MG63 (cell line): ENCODE measurements at regions not wholly inside any gene's neighbourhood (a gene's known extent, or its start where the extent isn't known, plus 50 kb on each side); places are given as distances from the start of the nearest gene placed in this dataset.

Experiments
- DNase-seq: peaks from one replicate; pipeline ENCODE4 v3.0.0-alpha.2; 2020
- H3K27me3 ChIP-seq: fragments of 250-450 bp; sonication (Bioruptor Pico); 2 replicates; pipeline ENCODE4 v1.5.1; 2020; ENCODE audit warnings: mild to moderate bottlenecking, moderate library complexity
- H3K36me3 ChIP-seq: fragments of 250-450 bp; sonication (Bioruptor Pico); 2 replicates; pipeline ENCODE4 v1.5.1; 2020; ENCODE audit warnings: mild to moderate bottlenecking, moderate library complexity
- H3K4me3 ChIP-seq: fragments of 250-450 bp; sonication (Bioruptor Pico); 2 replicates; pipeline ENCODE4 v1.5.1; 2020; ENCODE audit warnings: mild to moderate bottlenecking, moderate library complexity
- H3K9me3 ChIP-seq: fragments of 250-450 bp; sonication (Bioruptor Pico); 2 replicates; pipeline ENCODE4 v1.5.1; 2020; ENCODE audit warnings: mild to moderate bottlenecking, moderate library complexity

- Histone ChIP-seq H3K27me3 (no peaks in the 10 kb centered on the region), H3K36me3 (no peaks in the 10 kb centered on the region), H3K4me3 (no peak overlapping the region), H3K9me3 (no peaks in the 10 kb centered on the region)
- DNase-seq = no peak
Observed at GRCh38 chr22:47292546-47293320, 530.3 kb downstream of the TBC1D22A start.

DNA sequence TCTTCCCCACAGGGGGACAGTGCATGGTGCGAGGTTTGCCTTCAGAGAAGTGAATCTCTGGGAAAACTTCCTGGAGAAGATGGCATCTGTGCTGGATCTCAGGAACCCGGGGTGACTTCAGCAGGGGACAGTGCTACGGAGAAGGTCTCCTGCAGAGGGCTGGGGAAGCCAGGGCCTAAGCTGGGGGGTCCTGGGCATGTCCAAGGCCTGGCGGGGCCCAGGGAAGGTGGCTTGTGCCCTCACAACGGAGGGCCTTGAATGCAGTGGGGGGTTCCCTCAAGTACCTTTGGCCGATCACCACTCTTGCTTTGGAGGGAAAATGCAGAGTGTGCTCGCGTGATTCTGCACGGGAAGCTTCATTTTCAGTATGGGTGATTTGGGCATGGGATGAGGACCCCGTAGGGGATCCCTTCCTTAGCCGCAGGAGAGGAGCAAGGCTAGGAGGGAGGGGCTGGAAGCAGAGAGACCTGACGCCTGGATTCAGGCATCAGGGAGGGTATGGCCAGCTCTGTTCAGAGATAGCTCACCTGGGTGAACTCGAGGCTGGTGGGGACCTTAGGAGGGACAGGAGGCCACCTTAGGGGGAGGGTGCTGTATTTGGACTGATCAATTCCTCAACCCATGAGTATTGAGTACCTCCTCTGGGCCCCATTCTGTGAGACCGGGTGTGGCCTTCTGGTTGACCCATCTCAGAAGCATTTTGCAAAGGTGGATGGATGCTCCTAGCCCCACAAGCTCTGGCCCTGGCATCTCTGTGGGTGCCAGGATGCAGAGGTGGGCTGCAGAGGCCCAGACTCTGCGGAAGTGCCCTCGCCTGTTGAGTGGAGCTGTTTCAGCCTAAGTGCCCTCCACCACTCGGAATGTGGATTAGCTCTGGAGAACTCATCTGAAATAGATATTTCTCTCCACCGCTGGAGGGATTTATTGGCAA, 529.4 kb downstream of the TBC1D22A start:
- no peak for DNase-seq
- H3K4me3 ChIP-seq = no peak overlapping the region
- H3K27me3 ChIP-seq = no peaks in the 10 kb centered on the region
- H3K9me3 ChIP-seq = no peaks in the 10 kb centered on the region
- no peaks in the 10 kb centered on the region for H3K36me3 ChIP-seq

- no peak for DNase-seq
- no peaks in the 10 kb centered on the region for H3K27me3 ChIP-seq
- no peak overlapping the region for H3K4me3 ChIP-seq
- no peaks in the 10 kb centered on the region for H3K9me3 ChIP-seq
- no peaks in the 10 kb centered on the region for H3K36me3 ChIP-seq
Observed at GRCh38 chr22:47290706-47291430, 528.4 kb downstream of the TBC1D22A start.

DNA sequence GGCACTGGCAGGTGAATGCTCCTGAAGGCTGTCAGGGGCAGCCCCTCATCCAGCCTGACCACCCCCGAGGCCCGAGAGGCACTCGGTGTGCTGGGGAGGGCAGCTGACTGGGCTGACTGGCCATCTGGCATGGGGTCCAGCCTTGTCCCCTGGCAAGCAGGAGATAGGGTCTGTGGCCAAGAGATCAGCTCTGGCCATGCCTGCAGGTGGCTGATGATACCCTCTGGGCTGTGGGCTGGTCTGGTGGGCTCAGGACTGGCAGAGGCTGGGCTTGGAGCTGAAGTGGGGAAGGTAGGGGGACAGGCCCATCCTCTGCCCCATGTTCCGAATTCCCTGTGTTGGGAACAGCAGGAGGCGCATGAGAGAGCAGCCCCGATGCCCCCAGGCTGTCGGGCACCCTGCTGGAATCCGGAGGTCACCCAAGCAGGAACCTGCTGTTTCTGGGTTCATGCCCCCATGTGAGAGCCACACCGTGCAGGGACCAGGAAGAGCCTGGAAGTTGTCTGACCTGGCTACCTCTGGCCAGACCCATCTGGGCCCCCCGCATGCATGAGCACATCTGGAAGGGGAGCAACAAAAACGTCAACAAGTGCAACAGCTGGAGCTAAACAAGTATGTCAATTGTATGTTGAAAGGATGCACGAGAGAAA, 527.0 kb downstream of the TBC1D22A start:
- Histone ChIP-seq H3K9me3 (no peaks in the 10 kb centered on the region), H3K36me3 (no peaks in the 10 kb centered on the region), H3K27me3 (no peaks in the 10 kb centered on the region), H3K4me3 (no peak overlapping the region)
- no peak for DNase-seq

DNA sequence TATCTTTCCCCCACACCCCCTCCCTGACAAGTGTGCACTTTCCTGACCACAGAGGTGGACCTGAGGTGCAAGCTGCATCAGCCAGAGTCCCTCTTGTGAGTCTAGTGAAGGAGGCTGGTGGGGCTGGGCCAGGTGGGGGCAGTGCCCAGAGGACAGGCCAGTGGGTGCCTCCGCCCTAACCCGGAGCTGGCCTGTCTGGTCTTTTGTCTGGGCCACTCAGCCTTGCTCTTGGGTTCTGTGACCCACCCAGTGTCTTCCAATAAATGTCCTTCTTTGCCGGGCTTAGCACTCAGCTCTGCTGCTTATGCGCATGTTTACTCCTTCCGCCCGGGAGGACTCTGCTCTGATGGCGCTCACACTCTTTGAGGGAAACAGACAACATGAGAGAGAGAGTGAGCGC, 526.2 kb downstream of the TBC1D22A start:
- Histone ChIP-seq H3K9me3 (no peaks in the 10 kb centered on the region), H3K27me3 (no peaks in the 10 kb centered on the region), H3K4me3 (no peak overlapping the region), H3K36me3 (no peaks in the 10 kb centered on the region)
- no peak for DNase-seq

GRCh38 chr22:47287516-47287915, 525.1 kb downstream of the TBC1D22A start:
- Histone ChIP-seq H3K9me3 (no peaks in the 10 kb centered on the region), H3K36me3 (no peaks in the 10 kb centered on the region), H3K4me3 (no peak overlapping the region), H3K27me3 (no peaks in the 10 kb centered on the region)
- no peak for DNase-seq

DNA sequence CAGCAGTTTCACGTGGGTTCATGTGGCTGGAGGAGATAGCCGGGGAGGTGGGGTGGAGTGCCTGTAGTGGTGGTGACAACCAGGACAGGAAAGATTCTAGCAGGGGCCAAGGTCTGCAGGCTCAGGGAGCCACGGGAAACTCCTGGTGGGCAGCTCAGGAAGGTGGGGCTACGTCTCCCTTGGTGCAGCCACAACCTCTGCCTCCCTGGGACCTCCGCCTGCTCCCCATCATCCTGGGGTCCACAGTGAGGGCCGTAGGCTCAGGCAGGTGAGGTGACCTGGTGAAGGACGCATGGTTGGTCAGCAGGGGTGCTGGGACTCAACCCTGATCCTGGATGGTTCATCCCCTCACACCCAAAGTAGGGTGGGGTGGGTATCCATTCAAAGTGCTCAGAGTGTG, 524.1 kb downstream of the TBC1D22A start:
- Histone ChIP-seq H3K27me3 (no peaks in the 10 kb centered on the region), H3K4me3 (no peak overlapping the region), H3K9me3 (no peaks in the 10 kb centered on the region), H3K36me3 (no peaks in the 10 kb centered on the region)
- no peak for DNase-seq

- no peaks in the 10 kb centered on the region for H3K9me3 ChIP-seq
- H3K4me3 ChIP-seq = no peak overlapping the region
- no peaks in the 10 kb centered on the region for H3K27me3 ChIP-seq
- no peak for DNase-seq
- H3K36me3 ChIP-seq = no peaks in the 10 kb centered on the region
Observed at GRCh38 chr22:47285981-47286380, 523.5 kb downstream of the TBC1D22A start.

DNA sequence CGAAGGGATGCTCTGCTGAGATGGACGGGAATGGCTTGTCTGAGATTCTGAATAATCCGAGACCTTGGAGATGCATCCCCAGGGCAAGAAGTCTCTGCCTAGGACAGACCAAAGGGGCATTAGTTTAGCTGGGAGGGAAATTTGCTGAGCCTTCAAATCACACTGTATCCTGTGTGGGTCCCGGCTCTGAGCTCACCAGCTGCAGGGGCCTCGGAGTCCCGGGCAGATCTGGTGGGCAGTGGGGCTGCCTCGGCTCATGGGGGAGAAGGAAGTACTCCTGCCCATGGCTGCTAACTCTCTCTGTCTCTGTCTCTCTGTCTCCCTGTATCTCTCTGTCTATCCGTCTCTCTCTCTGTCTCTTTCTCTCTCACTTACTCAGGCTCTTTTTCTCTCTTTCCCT, 522.4 kb downstream of the TBC1D22A start:
- H3K36me3 ChIP-seq = no peaks in the 10 kb centered on the region
- no peaks in the 10 kb centered on the region for H3K9me3 ChIP-seq
- no peak overlapping the region for H3K4me3 ChIP-seq
- DNase-seq = no peak
- H3K27me3 ChIP-seq = peaks cover 9% of the 10 kb centered on the region

GRCh38 chr22:47284360-47284759, 521.9 kb downstream of the TBC1D22A start:
- no peak for DNase-seq
- Histone ChIP-seq H3K4me3 (no peak overlapping the region), H3K36me3 (no peaks in the 10 kb centered on the region), H3K27me3 (peaks cover 9% of the 10 kb centered on the region), H3K9me3 (no peaks in the 10 kb centered on the region)

GRCh38 chr22:47283616-47284270, 521.3 kb downstream of the TBC1D22A start:
- no peaks in the 10 kb centered on the region for H3K9me3 ChIP-seq
- no peaks in the 10 kb centered on the region for H3K36me3 ChIP-seq
- H3K4me3 ChIP-seq = no peak overlapping the region
- DNase-seq = no peak
- peaks cover 9% of the 10 kb centered on the region for H3K27me3 ChIP-seq

- Histone ChIP-seq H3K27me3 (peaks cover 9% of the 10 kb centered on the region), H3K4me3 (no peak overlapping the region), H3K36me3 (no peaks in the 10 kb centered on the region), H3K9me3 (no peaks in the 10 kb centered on the region)
- DNase-seq = no peak
Observed at GRCh38 chr22:47282851-47283250, 520.4 kb downstream of the TBC1D22A start.

DNA sequence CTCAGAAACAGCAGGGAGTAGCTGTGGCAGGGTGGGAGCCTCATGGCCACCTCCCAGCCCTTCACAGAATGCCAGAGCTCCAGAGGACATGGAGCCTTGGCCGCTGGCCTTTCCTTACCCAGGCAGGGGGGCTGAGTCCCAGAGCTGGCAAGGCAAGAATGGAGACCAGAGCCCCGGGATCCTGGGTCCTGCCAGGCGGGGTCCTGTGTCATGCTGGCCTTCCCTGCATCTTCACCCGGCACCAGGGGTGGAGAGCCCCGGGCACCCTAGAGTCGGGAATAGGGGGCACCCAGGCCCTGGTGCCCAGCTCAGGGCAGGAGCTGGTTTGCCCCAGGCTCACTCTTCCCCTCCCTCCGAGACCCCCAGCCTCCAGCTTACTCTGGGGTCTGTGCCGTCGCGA, 519.9 kb downstream of the TBC1D22A start:
- H3K36me3 ChIP-seq = no peaks in the 10 kb centered on the region
- no peak for DNase-seq
- peaks cover 9% of the 10 kb centered on the region for H3K27me3 ChIP-seq
- H3K4me3 ChIP-seq = no peak overlapping the region
- no peaks in the 10 kb centered on the region for H3K9me3 ChIP-seq

GRCh38 chr22:47281126-47282106, 519.0 kb downstream of the TBC1D22A start:
- H3K4me3 ChIP-seq = no peak overlapping the region
- no peaks in the 10 kb centered on the region for H3K9me3 ChIP-seq
- peak; percentile 62 for DNase-seq
- H3K36me3 ChIP-seq = no peaks in the 10 kb centered on the region
- peaks cover 9% of the 10 kb centered on the region for H3K27me3 ChIP-seq

DNA sequence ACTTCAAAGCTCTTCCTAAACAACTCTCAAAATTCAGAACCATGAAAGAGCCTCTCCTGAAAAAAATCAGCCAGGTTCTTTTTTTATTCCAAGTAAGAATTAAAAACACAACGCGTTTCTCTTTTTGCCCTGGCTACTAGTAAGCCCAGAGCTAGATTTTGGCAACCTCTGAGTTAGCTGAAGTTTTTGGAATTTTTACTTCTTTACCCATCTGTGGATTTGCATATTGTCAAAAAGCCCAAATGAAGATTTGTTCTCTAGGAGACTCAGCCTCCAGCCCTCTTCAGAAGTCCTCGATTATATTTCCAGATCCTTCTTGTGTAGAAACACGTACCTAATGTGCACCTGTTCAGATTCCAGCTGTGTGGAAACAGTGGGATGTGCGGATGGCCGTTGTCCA, 517.9 kb downstream of the TBC1D22A start:
- no peaks in the 10 kb centered on the region for H3K9me3 ChIP-seq
- H3K4me3 ChIP-seq = no peak overlapping the region
- peaks cover 9% of the 10 kb centered on the region for H3K27me3 ChIP-seq
- DNase-seq = no peak
- H3K36me3 ChIP-seq = no peaks in the 10 kb centered on the region
